ENCODE measurements at regions not wholly inside any gene's neighbourhood (a gene's known extent, or its start where the extent isn't known, plus 50 kb on each side); places are given as distances from the start of the nearest gene placed in this dataset.

GRCh38 chr2:2974982-2975381 lies 402.6 kb downstream of the EIPR1 start:
- DNase-seq = no peak

- DNase-seq = no peak
These were observed 417.0 kb downstream of the EIPR1 start for GRCh38 chr2:2960441-2961133.

GRCh38 chr2:2950403-2950952 lies 427.1 kb downstream of the EIPR1 start:
- DNase-seq = no peak

GRCh38 chr2:2947406-2947805 lies 430.2 kb downstream of the EIPR1 start:
- no peak for DNase-seq

GRCh38 chr2:2942906-2943305 lies 434.7 kb downstream of the EIPR1 start:
- no peak for DNase-seq

- no peak for DNase-seq
These were observed 435.4 kb downstream of the EIPR1 start for GRCh38 chr2:2942225-2942624.

- no peak for DNase-seq
These were observed 436.4 kb downstream of the EIPR1 start for GRCh38 chr2:2941205-2941604.

GRCh38 chr2:2940702-2941101 lies 436.9 kb downstream of the EIPR1 start:
- DNase-seq = no peak

GRCh38 chr2:2940061-2940460 lies 437.6 kb downstream of the EIPR1 start:
- DNase-seq = no peak

- no peak for DNase-seq
These were observed 438.4 kb downstream of the EIPR1 start for GRCh38 chr2:2939078-2939795.

GRCh38 chr2:2938481-2938880 lies 439.1 kb downstream of the EIPR1 start:
- no peak for DNase-seq

- no peak for DNase-seq
These were observed 442.0 kb downstream of the EIPR1 start for GRCh38 chr2:2935445-2936149.

GRCh38 chr2:2933426-2933825 lies 444.2 kb downstream of the EIPR1 start:
- DNase-seq = no peak

- no peak for DNase-seq
These were observed 444.8 kb downstream of the EIPR1 start for GRCh38 chr2:2932692-2933305.

- no peak for DNase-seq
These were observed 445.4 kb downstream of the EIPR1 start for GRCh38 chr2:2932189-2932588.

GRCh38 chr2:2931318-2932075 lies 446.1 kb downstream of the EIPR1 start:
- no peak for DNase-seq

- DNase-seq = no peak
These were observed 446.8 kb downstream of the EIPR1 start for GRCh38 chr2:2930841-2931240.

GRCh38 chr2:2926858-2927175 lies 450.8 kb downstream of the EIPR1 start:
- no peak for DNase-seq

GRCh38 chr2:2926009-2926857 lies 451.4 kb downstream of the EIPR1 start:
- no peak for DNase-seq

- no peak for DNase-seq
These were observed 455.5 kb downstream of the EIPR1 start for GRCh38 chr2:2922156-2922555.

- DNase-seq = no peak
These were observed 456.5 kb downstream of the EIPR1 start for GRCh38 chr2:2921011-2921720.
